ENCODE measurements at regions not wholly inside any gene's neighbourhood (a gene's known extent, or its start where the extent isn't known, plus 50 kb on each side); places are given as distances from the start of the nearest gene placed in this dataset.
"Not testable (repeated sequence)": the region's sequence is repeated elsewhere in the genome, so short reads cannot be mapped to it uniquely, and the experiment has no call there.

DNA sequence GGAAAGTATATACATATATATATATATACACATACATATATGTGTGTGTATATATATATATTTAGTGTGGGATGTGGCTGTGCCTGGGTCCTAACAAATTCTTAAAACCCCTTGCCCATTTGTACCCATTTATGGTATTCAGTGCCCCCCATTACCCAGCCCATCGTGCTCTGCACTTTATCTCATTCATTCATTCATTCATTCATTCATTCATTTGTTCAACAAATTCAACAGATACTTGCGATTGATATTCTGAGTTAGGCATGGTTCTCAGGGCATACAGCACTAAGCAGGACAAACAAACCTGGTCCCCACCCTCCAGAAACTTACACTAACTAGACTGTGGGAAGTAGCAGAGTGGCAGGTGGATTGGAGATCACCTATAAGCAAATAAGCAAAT lies 56.6 kb upstream of the LMO2 start:
- no peaks in the 10 kb centered on the region for H3K36me3 ChIP-seq (ENCODE audit: control insufficient read depth, insufficient read depth, low read length)
- WGBS (ENCODE audit: insufficient coverage), result 71% methylated on average over 1 of the region's 2 CpGs

DNA sequence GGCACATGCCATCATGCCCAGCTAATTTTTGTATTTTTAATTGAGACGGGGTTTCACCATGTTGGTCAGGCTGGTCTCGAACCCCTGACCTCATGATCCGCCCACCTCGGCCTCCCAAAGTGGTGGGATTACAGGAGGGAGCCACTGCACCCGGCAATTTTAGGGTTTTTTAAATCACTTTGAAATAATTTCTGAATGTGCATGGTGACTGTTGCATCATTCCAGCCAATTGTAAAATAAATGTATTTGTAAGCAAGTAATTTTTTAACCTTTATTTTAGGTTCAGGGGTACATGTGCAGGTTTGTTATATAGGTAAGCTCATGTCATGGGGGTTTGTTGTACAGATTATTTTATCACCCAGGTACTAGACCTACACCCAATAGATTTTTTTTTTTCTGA lies 56.0 kb upstream of the LMO2 start:
- H3K9me3 ChIP-seq (replicated peaks; ENCODE audit: control insufficient read depth, low read depth, low read length); H3K4me1 ChIP-seq (ENCODE audit: control insufficient read depth, insufficient read depth, low read length); H3K27me3 ChIP-seq (ENCODE audit: control insufficient read depth, insufficient read depth, low read length); H3K27ac ChIP-seq (ENCODE audit: low read length); H3K36me3 ChIP-seq (ENCODE audit: control insufficient read depth, insufficient read depth, low read length); DNase-seq; H3K4me3 ChIP-seq (ENCODE audit: low read length): not testable (repeated sequence)
- 100% methylated on average over 1 of the region's 5 CpGs for WGBS (ENCODE audit: insufficient coverage)

More for the DNA sequence above, 56.6 kb upstream of the LMO2 start:
- no peak for DNase-seq
- H3K27ac ChIP-seq (ENCODE audit: low read length), result no peak overlapping the region
- H3K4me3 ChIP-seq (ENCODE audit: low read length), result no peak overlapping the region
- no peaks in the 10 kb centered on the region for H3K4me1 ChIP-seq (ENCODE audit: control insufficient read depth, insufficient read depth, low read length)
- H3K27me3 ChIP-seq (ENCODE audit: control insufficient read depth, insufficient read depth, low read length), result no peaks in the 10 kb centered on the region
- no peaks in the 10 kb centered on the region for H3K9me3 ChIP-seq (replicated peaks; ENCODE audit: control insufficient read depth, low read depth, low read length)

DNA sequence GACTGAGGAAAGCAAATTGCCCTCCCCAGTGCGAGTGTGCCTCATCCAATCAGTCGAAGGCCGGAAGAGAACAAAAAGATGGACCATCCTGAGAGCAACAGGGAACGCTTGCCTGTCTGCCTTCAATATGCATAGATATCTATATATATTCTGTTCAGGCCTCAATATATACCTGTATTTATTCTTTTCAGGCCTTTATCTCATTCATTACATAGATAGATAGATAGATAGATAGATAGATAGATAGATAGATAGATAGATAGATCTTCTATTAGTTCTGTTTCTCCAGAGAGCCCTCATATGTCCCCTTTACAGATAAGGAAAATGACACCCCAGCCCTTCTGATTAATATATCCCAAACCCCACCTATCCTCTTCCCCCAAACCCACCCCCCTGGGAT lies 55.1 kb upstream of the LMO2 start:
- H3K4me3 ChIP-seq (ENCODE audit: low read length), result no peak overlapping the region
- DNase-seq, result no peak
- H3K27ac ChIP-seq (ENCODE audit: low read length), result no peak overlapping the region
- 100% methylated on average over 1 of the region's 4 CpGs for WGBS (ENCODE audit: insufficient coverage)
- H3K9me3 ChIP-seq (replicated peaks; ENCODE audit: control insufficient read depth, low read depth, low read length), result no peaks in the 10 kb centered on the region
- no peaks in the 10 kb centered on the region for H3K27me3 ChIP-seq (ENCODE audit: control insufficient read depth, insufficient read depth, low read length)
- peaks cover 6% of the 10 kb centered on the region for H3K4me1 ChIP-seq (ENCODE audit: control insufficient read depth, insufficient read depth, low read length)
- no peaks in the 10 kb centered on the region for H3K36me3 ChIP-seq (ENCODE audit: control insufficient read depth, insufficient read depth, low read length)

DNA sequence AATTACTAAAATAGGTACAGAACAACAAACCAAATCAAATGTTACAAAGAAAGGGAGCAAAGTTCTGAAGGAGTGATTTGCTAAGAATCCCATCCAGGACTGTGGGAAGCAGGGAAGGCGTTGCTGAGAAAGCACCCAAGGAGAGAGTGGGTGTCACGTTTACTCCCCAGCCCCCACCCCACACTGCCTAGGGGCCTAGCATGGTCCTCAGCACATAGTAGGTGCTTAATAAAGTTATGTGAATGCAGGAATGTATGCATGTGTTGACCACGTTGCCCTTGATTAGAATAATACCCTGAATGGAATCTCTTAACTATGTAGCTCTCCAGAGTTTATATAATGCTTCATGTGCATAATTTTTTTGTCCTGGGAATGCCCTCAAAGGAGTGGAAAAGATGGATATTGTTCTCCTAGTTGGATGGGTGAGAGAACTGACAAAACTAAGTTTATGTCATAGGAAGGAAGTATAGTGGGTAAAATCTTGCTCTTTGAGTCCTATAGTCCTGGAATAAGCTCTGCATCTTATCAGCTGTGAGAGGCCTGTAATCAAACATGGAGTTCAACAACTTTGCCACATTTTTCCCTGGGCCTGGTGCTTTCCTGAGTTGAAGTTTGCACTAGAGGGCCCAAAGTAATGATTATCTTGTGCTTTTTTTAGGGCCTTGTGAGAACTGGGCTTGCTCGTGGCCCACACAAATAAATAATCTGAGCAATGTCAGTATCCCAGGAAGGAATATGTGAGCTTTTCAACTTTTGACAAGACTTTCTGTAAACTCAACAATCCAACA lies 53.8 kb upstream of the LMO2 start:
- no peaks in the 10 kb centered on the region for H3K36me3 ChIP-seq (ENCODE audit: control insufficient read depth, insufficient read depth, low read length)
- no peak for DNase-seq
- H3K4me1 ChIP-seq (ENCODE audit: control insufficient read depth, insufficient read depth, low read length), result peaks cover 9% of the 10 kb centered on the region
- no peaks in the 10 kb centered on the region for H3K27me3 ChIP-seq (ENCODE audit: control insufficient read depth, insufficient read depth, low read length)
- WGBS (ENCODE audit: insufficient coverage), result no CpG with 5 or more reads among the region's 4 CpGs
- H3K4me3 ChIP-seq (ENCODE audit: low read length), result no peak overlapping the region
- H3K9me3 ChIP-seq (replicated peaks; ENCODE audit: control insufficient read depth, low read depth, low read length), result no peaks in the 10 kb centered on the region
- H3K27ac ChIP-seq (ENCODE audit: low read length), result no peak overlapping the region

- no peak overlapping the region for H3K27ac ChIP-seq (ENCODE audit: low read length)
- peaks cover 9% of the 10 kb centered on the region for H3K4me1 ChIP-seq (ENCODE audit: control insufficient read depth, insufficient read depth, low read length)
- no peaks in the 10 kb centered on the region for H3K36me3 ChIP-seq (ENCODE audit: control insufficient read depth, insufficient read depth, low read length)
- H3K9me3 ChIP-seq (replicated peaks; ENCODE audit: control insufficient read depth, low read depth, low read length), result no peaks in the 10 kb centered on the region
- 87% methylated on average over 5 of the region's 6 CpGs for WGBS (ENCODE audit: insufficient coverage)
- DNase-seq, result no peak
- H3K4me3 ChIP-seq (ENCODE audit: low read length), result no peak overlapping the region
- no peaks in the 10 kb centered on the region for H3K27me3 ChIP-seq (ENCODE audit: control insufficient read depth, insufficient read depth, low read length)
Measured at GRCh38 chr11:33944693-33945424, 53.0 kb upstream of the LMO2 start.

DNA sequence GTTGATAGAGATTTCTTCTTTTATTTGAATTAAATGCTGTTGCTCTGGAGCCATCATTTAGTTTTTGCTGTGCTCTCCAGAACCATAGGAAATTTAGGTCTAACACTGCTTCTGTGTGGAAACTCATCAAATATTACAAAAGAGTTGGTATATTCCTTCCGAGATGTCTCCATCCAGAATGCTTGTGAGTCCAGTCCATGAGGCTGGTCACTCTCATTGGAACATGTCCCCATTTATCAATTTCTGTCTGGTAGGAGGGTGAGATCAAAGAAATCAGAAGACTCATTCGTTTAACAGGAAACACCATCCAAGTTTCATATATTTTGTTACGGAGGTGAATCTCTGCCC lies 52.4 kb upstream of the LMO2 start:
- H3K27ac ChIP-seq (ENCODE audit: low read length), result no peak overlapping the region
- peaks cover 9% of the 10 kb centered on the region for H3K4me1 ChIP-seq (ENCODE audit: control insufficient read depth, insufficient read depth, low read length)
- no peak overlapping the region for H3K4me3 ChIP-seq (ENCODE audit: low read length)
- no peaks in the 10 kb centered on the region for H3K9me3 ChIP-seq (replicated peaks; ENCODE audit: control insufficient read depth, low read depth, low read length)
- DNase-seq, result no peak
- WGBS (ENCODE audit: insufficient coverage), result no CpG with 5 or more reads among the region's 3 CpGs
- H3K27me3 ChIP-seq (ENCODE audit: control insufficient read depth, insufficient read depth, low read length), result no peaks in the 10 kb centered on the region
- no peaks in the 10 kb centered on the region for H3K36me3 ChIP-seq (ENCODE audit: control insufficient read depth, insufficient read depth, low read length)

DNA sequence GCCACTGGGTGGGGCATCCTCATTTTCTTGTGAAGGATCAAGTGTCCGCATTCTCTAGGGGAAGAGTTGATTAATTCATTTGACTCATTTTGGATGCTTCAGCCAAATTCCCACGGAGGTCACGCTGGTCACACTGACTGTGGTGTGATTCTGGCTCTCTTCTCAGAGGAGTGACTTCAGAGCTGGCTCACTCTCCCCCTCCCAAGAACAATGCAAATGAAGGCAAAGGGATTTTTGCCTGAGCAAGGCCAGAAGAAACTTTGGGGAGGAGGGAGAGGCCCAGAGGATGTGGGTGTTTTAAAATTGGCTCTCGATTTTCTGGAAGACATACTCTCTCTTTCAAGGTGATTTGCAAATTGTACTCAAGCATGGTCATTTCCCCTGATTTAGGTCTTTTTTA lies 51.1 kb upstream of the LMO2 start:
- DNase-seq, result peak; percentile 36
- H3K36me3 ChIP-seq (ENCODE audit: control insufficient read depth, insufficient read depth, low read length), result no peaks in the 10 kb centered on the region

GRCh38 chr11:33941637-33942160 lies 49.8 kb upstream of the LMO2 start:
- H3K9me3 ChIP-seq (replicated peaks; ENCODE audit: control insufficient read depth, low read depth, low read length), result no peaks in the 10 kb centered on the region
- WGBS (ENCODE audit: insufficient coverage), result 34% methylated on average over 5 of the region's 7 CpGs
- no peak for DNase-seq
- no peaks in the 10 kb centered on the region for H3K36me3 ChIP-seq (ENCODE audit: control insufficient read depth, insufficient read depth, low read length)
- no peak overlapping the region for H3K27ac ChIP-seq (ENCODE audit: low read length)
- H3K27me3 ChIP-seq (ENCODE audit: control insufficient read depth, insufficient read depth, low read length), result no peaks in the 10 kb centered on the region
- H3K4me1 ChIP-seq (ENCODE audit: control insufficient read depth, insufficient read depth, low read length), result peaks cover 15% of the 10 kb centered on the region
- H3K4me3 ChIP-seq (ENCODE audit: low read length), result no peak overlapping the region

More for the DNA sequence above, 51.1 kb upstream of the LMO2 start:
- Histone ChIP-seq H3K4me3 (ENCODE audit: low read length) (no peak overlapping the region), H3K27ac (ENCODE audit: low read length) (no peak overlapping the region), H3K4me1 (ENCODE audit: control insufficient read depth, insufficient read depth, low read length) (peaks cover 9% of the 10 kb centered on the region), H3K27me3 (ENCODE audit: control insufficient read depth, insufficient read depth, low read length) (no peaks in the 10 kb centered on the region), H3K9me3 (replicated peaks; ENCODE audit: control insufficient read depth, low read depth, low read length) (no peaks in the 10 kb centered on the region)
- 80% methylated on average over 1 of the region's 4 CpGs for WGBS (ENCODE audit: insufficient coverage)

Measured in muscle of leg (tissue), 3 donors.